ENCODE measurements at regions not wholly inside any gene's neighbourhood (a gene's known extent, or its start where the extent isn't known, plus 50 kb on each side); places are given as distances from the start of the nearest gene placed in this dataset.

GRCh38 chr15:100740138-100740537 lies 137.7 kb downstream of the ASB7 start:
- H3K36me3 ChIP-seq (ENCODE audit: control insufficient read depth in 2 of 2, insufficient read depth in 2 of 2, low read length in 1 of 2) = no peaks in the 10 kb centered on the region
- H3K9me3 ChIP-seq (replicated peaks; ENCODE audit: control insufficient read depth, insufficient read depth, low read length) = no peaks in the 10 kb centered on the region
- FAIRE-seq = no peak
- H3K27me3 ChIP-seq (replicated peaks in 1 of 2; ENCODE audit: control insufficient read depth in 2 of 2, insufficient read depth in 2 of 2, low read length in 1 of 2) = no peaks in the 10 kb centered on the region; a peak in 2 of 4 replicates
- no peak overlapping the region for H3K27ac ChIP-seq (ENCODE audit: control insufficient read depth, insufficient read depth)
- no peaks in the 10 kb centered on the region for H4K20me1 ChIP-seq (ENCODE audit: control insufficient read depth, insufficient read depth)
- no peaks in the 10 kb centered on the region for H3K4me1 ChIP-seq (ENCODE audit: control insufficient read depth, insufficient read depth, low read length)
- BruUV-seq (replicated peaks) = no TSS peak
- 68% methylated on average over 2 of the region's 2 CpGs for WGBS (ENCODE audit: insufficient coverage, insufficient replicate concordance, low lambda C conversion rate, missing lambda C conversion rate)
- SMC1A ChIA-PET (ENCODE audit: uncharacterized antibody, unreplicated experiment) = no interaction called here
- no peak for ATAC-seq
- H3K4me2 ChIP-seq (ENCODE audit: control insufficient read depth, insufficient read depth) = no peak overlapping the region
- H3K9ac ChIP-seq (ENCODE audit: control insufficient read depth, insufficient read depth, low read length) = no peak overlapping the region
- no peaks in the 10 kb centered on the region for H3K79me2 ChIP-seq (ENCODE audit: control insufficient read depth, insufficient read depth, low read length)
- DNase-seq (ENCODE audit: low read depth, low spot score) = no peak
- no peak overlapping the region for H3K4me3 ChIP-seq
- CTCF ChIA-PET = interaction anchor here (0.8 kb wide), 1 partner anchor 19 kb away, joined by 3 read pairs; no protein-coding TSS in a partner anchor
- no peak for TF ChIP-seq BCLAF1 (IDR thresholded peaks at IDR 0.05)
- no peak for TF ChIP-seq POLR2AphosphoS5 (IDR thresholded peaks at IDR 0.05; ENCODE audit: low read length)
- TF ChIP-seq BCL11A (IDR thresholded peaks at IDR 0.05; ENCODE audit: low read depth, low read length) = no peak
- no peak for TF ChIP-seq POLR2AphosphoS2 (IDR thresholded peaks at IDR 0.05; ENCODE audit: low read depth, low read length)
- no peak for TF ChIP-seq BACH1 (IDR thresholded peaks at IDR 0.05; ENCODE audit: borderline replicate concordance)
- no peak for TF ChIP-seq ELK1 (IDR thresholded peaks at IDR 0.05; ENCODE audit: low read depth, low read length)
- TF ChIP-seq CHD2 (IDR thresholded peaks at IDR 0.05; ENCODE audit: borderline replicate concordance, low read depth, low read length) = no peak
- no peak for TF ChIP-seq SREBF1 (IDR thresholded peaks at IDR 0.05; ENCODE audit: low read length)
- TF ChIP-seq TCF7 (IDR thresholded peaks at IDR 0.05; ENCODE audit: borderline replicate concordance) = no peak
- TF ChIP-seq HCFC1 (IDR thresholded peaks at IDR 0.05; ENCODE audit: low read length) = no peak
- no peak for TF ChIP-seq EED (IDR thresholded peaks at IDR 0.05; ENCODE audit: low read depth)
- TF ChIP-seq JUND (IDR thresholded peaks at IDR 0.05; ENCODE audit: low read depth, low read length) = no peak
- TF ChIP-seq NFYA (IDR thresholded peaks at IDR 0.05; ENCODE audit: borderline replicate concordance, low read depth, low read length) = no peak
- no peak for TF ChIP-seq RBBP5 (conservative IDR thresholded peaks at IDR 0.05)
- no peak for TF ChIP-seq NKRF (conservative IDR thresholded peaks at IDR 0.05)
- no peak for TF ChIP-seq SRF (IDR thresholded peaks at IDR 0.05; ENCODE audit: low read depth in 2 of 2, low read length in 2 of 2)
- no peak for TF ChIP-seq ATF2 (IDR thresholded peaks at IDR 0.05; ENCODE audit: low read length)
- no peak for TF ChIP-seq TCF3 (IDR thresholded peaks at IDR 0.05; ENCODE audit: borderline replicate concordance, insufficient read depth, low read depth, low read length)
- TF ChIP-seq RB1 (IDR thresholded peaks at IDR 0.05; ENCODE audit: borderline replicate concordance) = no peak
- no peak for TF ChIP-seq PAX8 (IDR thresholded peaks at IDR 0.05)
- RAD21 ChIA-PET (ENCODE audit: unreplicated experiment) = no interaction called here
- intact Hi-C loops (cut with micrococcal nuclease; ENCODE audit: unreplicated experiment) (no loop called here), in situ Hi-C loops (cut with MboI) (no loop called here)
- no peak overlapping the region for H2AFZ ChIP-seq (ENCODE audit: control insufficient read depth, low read depth, low read length)
- POLR2A ChIA-PET = no interaction called here

Data from GM12878 (cell line).